ENCODE measurements at regions not wholly inside any gene's neighbourhood (a gene's known extent, or its start where the extent isn't known, plus 50 kb on each side); places are given as distances from the start of the nearest gene placed in this dataset.

GRCh38 chr7:10910447-10910846, 63.2 kb upstream of the PHF14 start:
- Histone ChIP-seq H3K18ac (ENCODE audit: insufficient read length, low read depth, low read length) (no peak overlapping the region), H2AK5ac (ENCODE audit: insufficient read length, low read length) (no peak overlapping the region), H3K27me3 (ENCODE audit: insufficient read depth, low read length) (no peaks in the 10 kb centered on the region), H3K23ac (ENCODE audit: insufficient read length, low read depth, low read length) (no peak overlapping the region), H2BK5ac (ENCODE audit: insufficient read length, low read length) (no peak overlapping the region), H3K4me2 (ENCODE audit: insufficient read depth, insufficient read length, low read length) (no peak overlapping the region), H3K4ac (ENCODE audit: low read depth, low read length) (no peak overlapping the region), H3K79me1 (ENCODE audit: insufficient read depth, low read depth, low read length, poor library complexity, severe bottlenecking) (no peaks in the 10 kb centered on the region), H3K9ac (ENCODE audit: extremely low read depth, insufficient read length, low read length) (no peak overlapping the region), H3K27ac (ENCODE audit: insufficient read length, low read depth, low read length) (no peak overlapping the region), H2AFZ (ENCODE audit: low read length) (no peak overlapping the region), H2BK15ac (ENCODE audit: low read depth, low read length) (no peak overlapping the region), H3T11ph (ENCODE audit: low read length) (no peak overlapping the region), H2BK12ac (ENCODE audit: insufficient read length, low read depth, low read length) (no peak overlapping the region), H3K9me3 (ENCODE audit: control insufficient read depth, low read depth, low read length) (peaks cover 20% of the 10 kb centered on the region), H4K20me1 (ENCODE audit: control insufficient read depth, insufficient read depth, insufficient read length) (no peaks in the 10 kb centered on the region), H3K56ac (ENCODE audit: insufficient read length, low read depth, low read length) (no peak overlapping the region), H4K8ac (replicated peaks; ENCODE audit: insufficient read length, low read depth, low read length) (no peak overlapping the region), H2BK120ac (ENCODE audit: low read depth, low read length, poor library complexity, severe bottlenecking) (no peak overlapping the region), H3K4me1 (ENCODE audit: insufficient read depth, low read length) (peaks cover 3% of the 10 kb centered on the region; the same call in 1 of the 2 replicates), H3K14ac (ENCODE audit: insufficient read depth, low read length) (no peak overlapping the region), H3K23me2 (ENCODE audit: insufficient read length, low read depth, low read length, poor library complexity, severe bottlenecking) (no peaks in the 10 kb centered on the region), H4K91ac (ENCODE audit: insufficient read length, low read depth, low read length) (no peak overlapping the region), H2BK20ac (ENCODE audit: low read depth, low read length, poor library complexity, severe bottlenecking) (no peak overlapping the region), H3K79me2 (ENCODE audit: insufficient read depth, low read length) (no peaks in the 10 kb centered on the region), H4K5ac (ENCODE audit: insufficient read length, low read depth, low read length) (no peak overlapping the region)
- Mint-ChIP-seq H3K36me3 (ENCODE audit: insufficient read depth in 1 of 3, low read depth in 3 of 3) (peaks cover 6 to 11% (median 8%) of the 10 kb centered on the region in 3 experiments; a peak in 6 of 7 replicates), H3K4me1 (peaks cover 24 to 27% of the 10 kb centered on the region in 2 experiments), H3K27ac (no peak overlapping the region), H3K27me3 (ENCODE audit: low read depth) (no peaks in the 10 kb centered on the region), H3K4me3 (no peak overlapping the region), H3K9me3 (peaks cover 2 to 3% of the 10 kb centered on the region in 2 experiments; a peak in 3 of 5 replicates)
- DNase-seq = no peak
- TF ChIP-seq, protein P1, sequence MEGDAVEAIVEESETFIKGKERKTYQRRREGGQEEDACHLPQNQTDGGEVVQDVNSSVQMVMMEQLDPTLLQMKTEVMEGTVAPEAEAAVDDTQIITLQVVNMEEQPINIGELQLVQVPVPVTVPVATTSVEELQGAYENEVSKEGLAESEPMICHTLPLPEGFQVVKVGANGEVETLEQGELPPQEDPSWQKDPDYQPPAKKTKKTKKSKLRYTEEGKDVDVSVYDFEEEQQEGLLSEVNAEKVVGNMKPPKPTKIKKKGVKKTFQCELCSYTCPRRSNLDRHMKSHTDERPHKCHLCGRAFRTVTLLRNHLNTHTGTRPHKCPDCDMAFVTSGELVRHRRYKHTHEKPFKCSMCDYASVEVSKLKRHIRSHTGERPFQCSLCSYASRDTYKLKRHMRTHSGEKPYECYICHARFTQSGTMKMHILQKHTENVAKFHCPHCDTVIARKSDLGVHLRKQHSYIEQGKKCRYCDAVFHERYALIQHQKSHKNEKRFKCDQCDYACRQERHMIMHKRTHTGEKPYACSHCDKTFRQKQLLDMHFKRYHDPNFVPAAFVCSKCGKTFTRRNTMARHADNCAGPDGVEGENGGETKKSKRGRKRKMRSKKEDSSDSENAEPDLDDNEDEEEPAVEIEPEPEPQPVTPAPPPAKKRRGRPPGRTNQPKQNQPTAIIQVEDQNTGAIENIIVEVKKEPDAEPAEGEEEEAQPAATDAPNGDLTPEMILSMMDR (conservative IDR thresholded peaks at IDR 0.05) = no peak
- WGBS (ENCODE audit: extremely low coverage, insufficient read length, low lambda C conversion rate) = no CpG with 5 or more reads among the region's 2 CpGs

Measured in H9 (cell line).